GM12873 (cell line): ENCODE measurements at regions not wholly inside any gene's neighbourhood (a gene's known extent, or its start where the extent isn't known, plus 50 kb on each side); places are given as distances from the start of the nearest gene placed in this dataset.

Experiments
- TF ChIP-seq, protein P1 (sequence below): IDR thresholded peaks from 2 replicates; pipeline ENCODE4 v1.5.1; 2012; ENCODE audit warnings: low read depth, mild to moderate bottlenecking, moderate library complexity, low read length, control low read depth; ENCODE audit not compliant: insufficient read depth; ENCODE audit errors: missing control alignments

DNA sequence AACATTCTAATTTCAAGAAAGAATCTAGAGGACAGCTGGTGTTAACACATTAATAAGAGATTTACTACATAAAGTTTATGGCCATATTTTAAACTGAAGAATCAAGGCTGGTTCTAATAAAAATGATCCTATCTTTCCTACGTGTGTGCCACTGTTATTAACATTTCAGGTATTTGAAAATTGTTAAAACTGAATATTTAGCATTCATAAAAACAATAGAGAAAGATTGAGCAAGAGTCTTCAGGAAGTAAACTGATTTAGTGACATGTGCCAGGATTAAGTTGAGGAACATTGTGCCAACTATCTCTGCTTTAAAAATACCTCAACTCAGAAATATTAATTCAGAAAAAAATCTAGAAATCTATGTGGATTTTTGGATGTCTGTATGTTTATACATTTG lies 810.1 kb downstream of the FAT4 start:
- TF ChIP-seq, protein P1, sequence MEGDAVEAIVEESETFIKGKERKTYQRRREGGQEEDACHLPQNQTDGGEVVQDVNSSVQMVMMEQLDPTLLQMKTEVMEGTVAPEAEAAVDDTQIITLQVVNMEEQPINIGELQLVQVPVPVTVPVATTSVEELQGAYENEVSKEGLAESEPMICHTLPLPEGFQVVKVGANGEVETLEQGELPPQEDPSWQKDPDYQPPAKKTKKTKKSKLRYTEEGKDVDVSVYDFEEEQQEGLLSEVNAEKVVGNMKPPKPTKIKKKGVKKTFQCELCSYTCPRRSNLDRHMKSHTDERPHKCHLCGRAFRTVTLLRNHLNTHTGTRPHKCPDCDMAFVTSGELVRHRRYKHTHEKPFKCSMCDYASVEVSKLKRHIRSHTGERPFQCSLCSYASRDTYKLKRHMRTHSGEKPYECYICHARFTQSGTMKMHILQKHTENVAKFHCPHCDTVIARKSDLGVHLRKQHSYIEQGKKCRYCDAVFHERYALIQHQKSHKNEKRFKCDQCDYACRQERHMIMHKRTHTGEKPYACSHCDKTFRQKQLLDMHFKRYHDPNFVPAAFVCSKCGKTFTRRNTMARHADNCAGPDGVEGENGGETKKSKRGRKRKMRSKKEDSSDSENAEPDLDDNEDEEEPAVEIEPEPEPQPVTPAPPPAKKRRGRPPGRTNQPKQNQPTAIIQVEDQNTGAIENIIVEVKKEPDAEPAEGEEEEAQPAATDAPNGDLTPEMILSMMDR = no peak

- TF ChIP-seq, protein P1 = no peak
Observed at GRCh38 chr4:126130215-126130614, 815.5 kb downstream of the FAT4 start.

GRCh38 chr4:126136922-126137781 lies 822.4 kb downstream of the FAT4 start:
- TF ChIP-seq, protein P1 = no peak

DNA sequence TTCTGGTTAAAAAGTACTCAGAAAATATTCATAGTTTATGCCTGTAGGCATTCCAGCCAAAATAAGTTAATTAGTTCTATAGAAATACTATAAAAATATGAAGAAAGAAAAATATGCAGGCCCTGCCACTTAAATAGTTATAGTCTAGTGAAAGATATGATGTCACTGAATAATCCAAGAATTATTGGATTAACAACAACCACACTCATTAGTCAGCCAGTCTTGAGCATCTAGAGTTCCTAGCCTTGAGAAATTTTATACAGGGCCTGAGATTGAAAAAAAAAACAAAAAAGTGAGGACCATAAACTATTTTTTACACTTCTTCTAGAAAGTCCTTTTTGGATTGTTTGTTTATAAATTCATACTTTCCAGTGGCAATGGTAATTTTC lies 823.0 kb downstream of the FAT4 start:
- TF ChIP-seq, protein P1 = no peak

DNA sequence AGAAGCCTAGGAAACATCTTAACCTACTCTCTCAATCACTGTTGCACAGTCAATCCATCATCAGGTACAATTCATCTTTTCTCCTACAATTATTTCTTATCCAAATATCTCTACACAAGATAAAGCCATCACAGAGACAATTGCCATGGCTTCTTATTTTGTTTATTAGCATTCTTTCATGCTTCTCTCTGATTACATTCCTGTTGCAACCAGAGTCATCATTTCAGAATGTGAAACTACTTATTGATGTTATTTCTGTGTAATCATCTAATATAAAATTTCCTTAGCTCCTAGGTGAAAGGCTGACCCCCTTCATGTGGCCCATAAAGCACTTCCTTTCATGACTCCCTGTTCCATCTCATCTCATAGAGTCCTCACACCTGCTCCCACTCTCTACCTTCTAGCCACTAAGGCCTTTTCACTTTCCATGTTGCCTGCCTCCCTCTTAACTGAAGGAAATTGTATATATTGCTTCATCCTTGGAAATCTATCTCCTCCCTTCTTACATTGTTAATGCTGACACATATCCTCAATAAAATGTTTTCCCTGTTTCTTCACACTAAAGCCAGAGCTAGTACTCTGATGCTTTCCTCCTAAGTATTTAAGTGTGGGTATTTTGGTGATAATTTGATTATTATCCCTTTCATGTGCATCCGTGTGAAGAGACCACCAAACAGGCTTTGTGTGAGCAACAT lies 829.9 kb downstream of the FAT4 start:
- TF ChIP-seq, protein P1 = no peak

DNA sequence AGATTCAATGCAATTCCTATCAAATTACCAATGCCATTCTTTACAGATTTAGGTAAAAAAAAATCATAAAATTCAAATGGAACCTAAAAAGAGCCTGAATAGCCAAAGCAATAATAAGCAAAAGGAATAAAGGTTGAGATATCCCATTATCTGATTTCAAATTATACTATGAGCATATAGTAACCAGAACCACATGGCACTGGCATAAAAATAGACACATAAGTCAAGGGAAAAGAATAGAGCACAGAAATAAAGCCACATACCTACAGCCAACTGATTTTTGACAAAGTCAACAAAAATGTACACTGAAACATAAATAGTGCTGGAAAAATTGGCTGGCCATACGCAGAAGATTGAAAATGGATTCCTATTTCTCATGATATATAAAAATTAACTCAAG lies 853.7 kb downstream of the FAT4 start:
- TF ChIP-seq, protein P1 = no peak

DNA sequence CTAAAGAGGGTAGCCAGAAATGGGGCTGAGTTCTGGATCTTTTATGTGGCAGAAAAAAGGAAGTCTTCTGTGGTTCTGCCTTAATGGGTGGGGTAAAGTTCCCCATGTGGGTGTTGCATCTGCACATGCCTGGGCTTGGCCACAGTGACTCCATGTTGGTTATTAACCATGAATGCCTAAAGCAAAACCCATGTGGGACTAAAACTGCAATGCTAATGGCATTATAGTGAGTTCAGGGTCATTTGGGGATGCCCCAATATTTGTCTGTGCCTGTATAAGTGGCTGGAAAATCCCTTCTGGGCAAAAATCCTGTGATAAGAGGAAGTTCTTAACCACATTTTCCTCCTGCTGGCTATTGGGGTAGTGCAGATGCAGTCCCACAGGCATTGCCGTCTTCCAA lies 857.4 kb downstream of the FAT4 start:
- TF ChIP-seq, protein P1 = no peak
